ENCODE measurements at regions not wholly inside any gene's neighbourhood (a gene's known extent, or its start where the extent isn't known, plus 50 kb on each side); places are given as distances from the start of the nearest gene placed in this dataset.
A peak's percentile ranks its signal among the peaks of the same experiment; 100 is the strongest.
"Not testable (repeated sequence)": the region's sequence is repeated elsewhere in the genome, so short reads cannot be mapped to it uniquely, and the experiment has no call there.

GRCh38 chr9:39663020-39663419 lies 307.6 kb downstream of the SPATA31A1 start:
- H3K9me3 ChIP-seq (ENCODE audit: control insufficient read depth, low read length, poor library complexity, severe bottlenecking); DNase-seq; H3K27me3 Mint-ChIP-seq; H3K36me3 Mint-ChIP-seq (ENCODE audit: low read depth); H3K27ac Mint-ChIP-seq; H3K4me1 Mint-ChIP-seq; H3K4me3 Mint-ChIP-seq: not testable (repeated sequence)
- ATAC-seq = peak; percentile 51

GRCh38 chr9:39663713-39664112 lies 308.2 kb downstream of the SPATA31A1 start:
- not testable (repeated sequence) for H3K9me3 ChIP-seq (ENCODE audit: control insufficient read depth, low read length, poor library complexity, severe bottlenecking); H3K27me3 Mint-ChIP-seq; H3K27ac Mint-ChIP-seq; ATAC-seq; H3K4me3 Mint-ChIP-seq; H3K4me1 Mint-ChIP-seq; H3K36me3 Mint-ChIP-seq (ENCODE audit: low read depth); DNase-seq

GRCh38 chr9:39665020-39665419 lies 309.6 kb downstream of the SPATA31A1 start:
- not testable (repeated sequence) for ATAC-seq; H3K27ac Mint-ChIP-seq; H3K4me1 Mint-ChIP-seq; H3K36me3 Mint-ChIP-seq (ENCODE audit: low read depth); H3K27me3 Mint-ChIP-seq; DNase-seq; H3K4me3 Mint-ChIP-seq; H3K9me3 ChIP-seq (ENCODE audit: control insufficient read depth, low read length, poor library complexity, severe bottlenecking)

- H3K9me3 ChIP-seq (ENCODE audit: control insufficient read depth, low read length, poor library complexity, severe bottlenecking); H3K4me3 Mint-ChIP-seq; DNase-seq; ATAC-seq; H3K36me3 Mint-ChIP-seq (ENCODE audit: low read depth); H3K27me3 Mint-ChIP-seq; H3K27ac Mint-ChIP-seq; H3K4me1 Mint-ChIP-seq: not testable (repeated sequence)
Observed at GRCh38 chr9:39674437-39675210, 319.2 kb downstream of the SPATA31A1 start.

- H3K27ac Mint-ChIP-seq; DNase-seq; ATAC-seq; H3K9me3 ChIP-seq (ENCODE audit: control insufficient read depth, low read length, poor library complexity, severe bottlenecking); H3K27me3 Mint-ChIP-seq; H3K4me3 Mint-ChIP-seq; H3K36me3 Mint-ChIP-seq (ENCODE audit: low read depth); H3K4me1 Mint-ChIP-seq: not testable (repeated sequence)
Observed at GRCh38 chr9:39675211-39675553, 319.7 kb downstream of the SPATA31A1 start.

GRCh38 chr9:39678534-39679263 lies 323.2 kb downstream of the SPATA31A1 start:
- not testable (repeated sequence) for H3K4me3 Mint-ChIP-seq; H3K27me3 Mint-ChIP-seq; DNase-seq; H3K9me3 ChIP-seq (ENCODE audit: control insufficient read depth, low read length, poor library complexity, severe bottlenecking); H3K4me1 Mint-ChIP-seq; H3K27ac Mint-ChIP-seq; H3K36me3 Mint-ChIP-seq (ENCODE audit: low read depth)
- peak; percentile 25 for ATAC-seq

GRCh38 chr9:39680694-39681401 lies 325.4 kb downstream of the SPATA31A1 start:
- not testable (repeated sequence) for H3K4me3 Mint-ChIP-seq
- ATAC-seq = peak; percentile 49

GRCh38 chr9:39728862-39729261 lies 373.4 kb downstream of the SPATA31A1 start:
- H3K4me1 Mint-ChIP-seq; H3K27ac Mint-ChIP-seq; ATAC-seq; H3K9me3 ChIP-seq (ENCODE audit: control insufficient read depth, low read length, poor library complexity, severe bottlenecking); H3K36me3 Mint-ChIP-seq (ENCODE audit: low read depth); H3K4me3 Mint-ChIP-seq; H3K27me3 Mint-ChIP-seq; DNase-seq: not testable (repeated sequence)

More at GRCh38 chr9:39680694-39681401, 325.4 kb downstream of the SPATA31A1 start:
- H3K27me3 Mint-ChIP-seq; DNase-seq; H3K4me1 Mint-ChIP-seq; H3K9me3 ChIP-seq (ENCODE audit: control insufficient read depth, low read length, poor library complexity, severe bottlenecking); H3K27ac Mint-ChIP-seq; H3K36me3 Mint-ChIP-seq (ENCODE audit: low read depth): not testable (repeated sequence)

GRCh38 chr9:39744898-39745297 lies 389.4 kb downstream of the SPATA31A1 start:
- H3K9me3 ChIP-seq (ENCODE audit: control insufficient read depth, low read length, poor library complexity, severe bottlenecking); H3K27ac Mint-ChIP-seq; DNase-seq; H3K27me3 Mint-ChIP-seq; ATAC-seq; H3K36me3 Mint-ChIP-seq (ENCODE audit: low read depth); H3K4me1 Mint-ChIP-seq; H3K4me3 Mint-ChIP-seq: not testable (repeated sequence)

- not testable (repeated sequence) for DNase-seq; H3K27me3 Mint-ChIP-seq; H3K4me3 Mint-ChIP-seq; H3K27ac Mint-ChIP-seq; H3K4me1 Mint-ChIP-seq; H3K36me3 Mint-ChIP-seq (ENCODE audit: low read depth); H3K9me3 ChIP-seq (ENCODE audit: control insufficient read depth, low read length, poor library complexity, severe bottlenecking); ATAC-seq
Observed at GRCh38 chr9:39775570-39775969, 420.1 kb downstream of the SPATA31A1 start.

GRCh38 chr9:39791356-39791755 lies 435.9 kb downstream of the SPATA31A1 start:
- not testable (repeated sequence) for H3K27ac Mint-ChIP-seq; DNase-seq; H3K27me3 Mint-ChIP-seq; H3K36me3 Mint-ChIP-seq (ENCODE audit: low read depth); H3K4me3 Mint-ChIP-seq; H3K4me1 Mint-ChIP-seq; H3K9me3 ChIP-seq (ENCODE audit: control insufficient read depth, low read length, poor library complexity, severe bottlenecking)
- ATAC-seq = peak; percentile 100

GRCh38 chr9:39797935-39798334 lies 442.5 kb downstream of the SPATA31A1 start:
- not testable (repeated sequence) for ATAC-seq; H3K36me3 Mint-ChIP-seq (ENCODE audit: low read depth)

GRCh38 chr9:39799252-39799651 lies 443.8 kb downstream of the SPATA31A1 start:
- not testable (repeated sequence) for H3K36me3 Mint-ChIP-seq (ENCODE audit: low read depth); H3K4me3 Mint-ChIP-seq; ATAC-seq; H3K4me1 Mint-ChIP-seq; H3K9me3 ChIP-seq (ENCODE audit: control insufficient read depth, low read length, poor library complexity, severe bottlenecking); H3K27ac Mint-ChIP-seq; DNase-seq; H3K27me3 Mint-ChIP-seq

More at GRCh38 chr9:39797935-39798334, 442.5 kb downstream of the SPATA31A1 start:
- H3K9me3 ChIP-seq (ENCODE audit: control insufficient read depth, low read length, poor library complexity, severe bottlenecking); H3K27me3 Mint-ChIP-seq; H3K4me1 Mint-ChIP-seq; H3K4me3 Mint-ChIP-seq; H3K27ac Mint-ChIP-seq; DNase-seq: not testable (repeated sequence)
